PC-9 (cell line): ENCODE measurements at regions not wholly inside any gene's neighbourhood (a gene's known extent, or its start where the extent isn't known, plus 50 kb on each side); places are given as distances from the start of the nearest gene placed in this dataset.

Experiments
- BruUV-seq: library from RNA; stranded (reverse); fragments of 400-500 nt; replicated peaks from 2 replicates; lab custom pipeline; 2021; lab: Mats Ljungman, UMichigan
- CTCF ChIA-PET: fragments of 300-600 bp; sonication (Branson Sonifier 250); formaldehyde crosslinking; loops from one replicate; lab custom pipeline; 2022; ENCODE audit warnings: antibody characterized with exemption; lab: Charles Lee
- POLR2A ChIA-PET: fragments of 300-600 bp; sonication (Branson Sonifier 250); formaldehyde crosslinking; loops from one replicate; lab custom pipeline; 2022; ENCODE audit warnings: antibody characterized with exemption; ENCODE audit not compliant: unreplicated experiment; lab: Charles Lee
- DNase-seq, 2 experiments: peaks; one replicate each; pipeline versions ENCODE4 v3.0.0 to v3.0.0-alpha.2; 2015 to 2022; ENCODE audit warnings: mixed read lengths in 1 of 2
- H2AFZ ChIP-seq: fragments of 200-600 bp; sonication (generic); 2 replicates; pipeline ENCODE4 v1.8.1; 2017; ENCODE audit warnings: antibody characterized with exemption
- H3F3A ChIP-seq: fragments of 200-600 bp; sonication (generic); 2 replicates; pipeline ENCODE4 v1.8.1; 2017; ENCODE audit warnings: antibody characterized with exemption, mild to moderate bottlenecking, low read depth; ENCODE audit not compliant: insufficient read depth
- H3K27ac ChIP-seq: fragments of 200-600 bp; sonication (generic); 2 replicates; pipeline ENCODE4 v1.6.1; 2016; ENCODE audit warnings: mixed run types
- H3K27me3 ChIP-seq: fragments of 200-600 bp; sonication (generic); 2 replicates; pipeline ENCODE4 v1.6.1; 2016; ENCODE audit warnings: low read depth, mixed run types; ENCODE audit not compliant: insufficient read depth
- H3K36me3 ChIP-seq: fragments of 200-600 bp; sonication (generic); 2 replicates; pipeline ENCODE4 v1.6.1; 2016; ENCODE audit warnings: low read depth, mixed run types
- H3K4me1 ChIP-seq: fragments of 200-600 bp; sonication (generic); replicated peaks from 2 replicates; pipeline ENCODE4 v1.6.1; 2016; ENCODE audit warnings: mixed run types; ENCODE audit not compliant: insufficient read depth
- H3K4me2 ChIP-seq: fragments of 200-600 bp; sonication (generic); 2 replicates; pipeline ENCODE4 v1.6.1; 2017; ENCODE audit warnings: mixed run types
- H3K4me3 ChIP-seq: fragments of 200-600 bp; sonication (generic); 2 replicates; pipeline ENCODE4 v1.6.1; 2016; ENCODE audit warnings: mixed run types
- H3K79me2 ChIP-seq: fragments of 200-600 bp; sonication (generic); 2 replicates; pipeline ENCODE4 v1.6.1; 2017; ENCODE audit warnings: low read depth, mixed run types
- H3K9me2 ChIP-seq: fragments of 200-600 bp; sonication (generic); 2 replicates; pipeline ENCODE4 v1.8.1; 2017; ENCODE audit warnings: mild to moderate bottlenecking; ENCODE audit not compliant: insufficient read depth
- H3K9me3 ChIP-seq: fragments of 200-600 bp; sonication (generic); 2 replicates; pipeline ENCODE4 v1.8.1; 2016; ENCODE audit warnings: low read depth; ENCODE audit not compliant: insufficient read depth
- H4K20me1 ChIP-seq: fragments of 200-600 bp; sonication (generic); 2 replicates; pipeline ENCODE4 v1.8.1; 2017; ENCODE audit not compliant: insufficient read depth
- EZH2 ChIP-seq: fragments of 200-600 bp; sonication (generic); IDR thresholded peaks from 2 replicates; pipeline ENCODE4 v1.8.0; 2017; ENCODE audit warnings: antibody characterized with exemption, low read depth
- intact Hi-C: fragments of 100-400 bp; cut with micrococcal nuclease; formaldehyde crosslinking; loops from one replicate; pipeline ENCODE4 v1.10.0; 2022; ENCODE audit not compliant: unreplicated experiment
- TF ChIP-seq, protein P1 (sequence below): fragments of 200-600 bp; sonication (generic); conservative IDR thresholded peaks from 2 replicates; pipeline ENCODE4 v1.6.1; 2017; ENCODE audit warnings: mixed run types, antibody characterized with exemption, mild to moderate bottlenecking, moderate library complexity

DNA sequence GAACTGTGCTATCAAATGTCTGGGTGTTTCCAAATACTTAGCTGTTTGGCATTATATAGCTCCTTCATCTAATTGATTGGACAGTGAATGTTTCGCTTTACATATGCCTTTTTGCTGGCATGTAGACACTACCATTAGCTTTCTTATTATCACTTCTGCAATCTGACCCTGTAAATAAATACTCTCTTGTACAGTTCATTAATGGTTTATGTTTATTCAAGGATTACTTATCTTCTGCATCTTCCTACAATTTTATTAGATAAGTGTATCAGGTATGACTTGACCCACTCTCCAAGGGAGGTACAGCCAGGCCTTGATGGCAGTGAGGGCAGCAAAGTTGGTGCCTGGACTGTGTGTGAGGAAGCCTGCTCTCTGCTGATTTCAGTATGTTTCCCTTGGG lies 614.1 kb upstream of the SETBP1 start:
- Histone ChIP-seq H3F3A (no peaks in the 10 kb centered on the region), H3K9me2 (no peaks in the 10 kb centered on the region; the same call in 1 of the 2 replicates), H3K36me3 (no peaks in the 10 kb centered on the region), H3K4me3 (no peak overlapping the region), H3K27me3 (no peaks in the 10 kb centered on the region), H3K9me3 (no peaks in the 10 kb centered on the region), H4K20me1 (no peaks in the 10 kb centered on the region), H3K4me1 (no peaks in the 10 kb centered on the region), H3K4me2 (no peak overlapping the region), H3K79me2 (no peaks in the 10 kb centered on the region), H2AFZ (no peak overlapping the region), H3K27ac (no peak overlapping the region)
- TF ChIP-seq, protein P1, sequence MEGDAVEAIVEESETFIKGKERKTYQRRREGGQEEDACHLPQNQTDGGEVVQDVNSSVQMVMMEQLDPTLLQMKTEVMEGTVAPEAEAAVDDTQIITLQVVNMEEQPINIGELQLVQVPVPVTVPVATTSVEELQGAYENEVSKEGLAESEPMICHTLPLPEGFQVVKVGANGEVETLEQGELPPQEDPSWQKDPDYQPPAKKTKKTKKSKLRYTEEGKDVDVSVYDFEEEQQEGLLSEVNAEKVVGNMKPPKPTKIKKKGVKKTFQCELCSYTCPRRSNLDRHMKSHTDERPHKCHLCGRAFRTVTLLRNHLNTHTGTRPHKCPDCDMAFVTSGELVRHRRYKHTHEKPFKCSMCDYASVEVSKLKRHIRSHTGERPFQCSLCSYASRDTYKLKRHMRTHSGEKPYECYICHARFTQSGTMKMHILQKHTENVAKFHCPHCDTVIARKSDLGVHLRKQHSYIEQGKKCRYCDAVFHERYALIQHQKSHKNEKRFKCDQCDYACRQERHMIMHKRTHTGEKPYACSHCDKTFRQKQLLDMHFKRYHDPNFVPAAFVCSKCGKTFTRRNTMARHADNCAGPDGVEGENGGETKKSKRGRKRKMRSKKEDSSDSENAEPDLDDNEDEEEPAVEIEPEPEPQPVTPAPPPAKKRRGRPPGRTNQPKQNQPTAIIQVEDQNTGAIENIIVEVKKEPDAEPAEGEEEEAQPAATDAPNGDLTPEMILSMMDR: no peak
- TF ChIP-seq EZH2: no peak
- no TSS peak for BruUV-seq
- ChIA-PET POLR2A (no interaction called here), CTCF (no interaction called here)
- intact Hi-C loops: no loop called here
- no peak for DNase-seq

DNA sequence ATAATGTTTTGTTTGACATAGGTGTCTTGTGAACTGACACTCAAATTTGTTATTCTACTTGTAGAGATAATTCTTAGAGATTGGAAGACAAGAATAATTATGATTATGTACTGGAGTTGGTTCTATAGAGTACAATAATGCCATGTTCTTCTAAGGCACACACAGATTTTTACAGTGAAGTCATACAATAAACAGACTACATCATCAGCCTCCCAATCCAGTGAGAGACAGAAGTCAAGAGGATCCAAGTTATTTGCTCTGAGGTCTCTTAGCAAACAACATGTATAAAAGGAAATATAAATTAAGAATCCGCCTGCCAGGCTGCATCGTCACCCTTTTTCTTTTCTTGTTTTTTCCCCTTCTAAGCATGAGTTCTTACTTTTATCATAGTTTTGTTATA lies 613.5 kb upstream of the SETBP1 start:
- DNase-seq: no peak
- POLR2A ChIA-PET: no interaction called here

DNA sequence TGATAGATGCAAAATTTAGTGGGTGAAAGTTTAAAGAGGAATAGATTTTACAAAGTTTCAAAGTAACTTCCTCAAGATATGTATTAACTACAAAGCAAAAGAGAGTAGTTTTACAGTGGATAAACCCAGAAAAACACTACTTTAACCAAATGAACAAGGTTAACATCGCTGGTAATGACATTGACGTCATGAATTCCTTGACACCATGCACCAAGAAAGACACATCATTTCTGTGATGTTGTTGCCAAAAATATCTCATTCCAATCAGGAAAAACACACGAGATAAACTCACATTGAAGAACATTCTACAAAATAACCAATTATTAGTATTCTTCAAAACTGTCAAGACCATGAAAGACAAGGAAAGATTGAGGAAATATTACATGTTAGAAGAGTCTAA lies 605.6 kb upstream of the SETBP1 start:
- intact Hi-C loops: no loop called here
- POLR2A ChIA-PET: no interaction called here
- CTCF ChIA-PET: no interaction called here
- TF ChIP-seq, protein P1: no peak
- TF ChIP-seq EZH2: no peak
- Histone ChIP-seq H3K4me2 (no peak overlapping the region), H3F3A (no peaks in the 10 kb centered on the region; the same call in 1 of the 2 replicates), H2AFZ (no peak overlapping the region), H3K9me3 (no peaks in the 10 kb centered on the region), H3K9me2 (no peaks in the 10 kb centered on the region), H3K4me3 (no peak overlapping the region), H3K79me2 (no peaks in the 10 kb centered on the region), H4K20me1 (no peaks in the 10 kb centered on the region), H3K4me1 (peaks cover 7% of the 10 kb centered on the region), H3K27ac (no peak overlapping the region), H3K36me3 (no peaks in the 10 kb centered on the region), H3K27me3 (no peaks in the 10 kb centered on the region)
- no peak for DNase-seq
- no TSS peak for BruUV-seq

More for the DNA sequence above, 613.5 kb upstream of the SETBP1 start:
- no TSS peak for BruUV-seq
- TF ChIP-seq EZH2: no peak
- TF ChIP-seq, protein P1: no peak
- no peaks in the 10 kb centered on the region for H3F3A ChIP-seq
- no peak overlapping the region for H3K27ac ChIP-seq
- H3K9me3 ChIP-seq: no peaks in the 10 kb centered on the region
- H4K20me1 ChIP-seq: no peaks in the 10 kb centered on the region
- H3K9me2 ChIP-seq: no peaks in the 10 kb centered on the region; the same call in 1 of the 2 replicates
- intact Hi-C loops: no loop called here
- H2AFZ ChIP-seq: no peak overlapping the region
- no peaks in the 10 kb centered on the region for H3K36me3 ChIP-seq
- no peak overlapping the region for H3K4me2 ChIP-seq
- no peaks in the 10 kb centered on the region for H3K4me1 ChIP-seq
- H3K4me3 ChIP-seq: no peak overlapping the region
- CTCF ChIA-PET: no interaction called here
- H3K27me3 ChIP-seq: no peaks in the 10 kb centered on the region
- H3K79me2 ChIP-seq: no peaks in the 10 kb centered on the region
